ENCODE measurements at regions not wholly inside any gene's neighbourhood (a gene's known extent, or its start where the extent isn't known, plus 50 kb on each side); places are given as distances from the start of the nearest gene placed in this dataset.

DNA sequence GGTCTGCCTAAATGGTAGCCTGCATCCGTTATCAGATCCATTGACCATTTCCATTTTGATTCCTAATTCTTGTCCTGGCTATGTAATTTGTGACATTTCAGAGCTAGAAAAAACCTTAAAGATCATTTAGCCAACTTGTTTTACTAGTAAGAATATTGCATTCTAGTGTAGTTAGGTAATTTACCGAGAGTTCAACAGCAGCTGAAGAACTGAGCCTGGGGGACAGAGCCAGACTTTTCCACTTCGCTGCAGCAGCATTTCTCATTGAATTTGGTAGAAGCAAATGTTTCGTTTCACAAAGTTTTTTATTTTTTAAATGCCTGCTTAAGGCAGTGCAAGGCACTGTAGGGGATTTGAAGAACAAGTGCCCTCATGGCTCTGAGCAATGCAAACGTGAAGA, 59.2 kb upstream of the MARCHF10 start:
- 84 to 89% methylated on average over 4 of the region's 5 CpGs for WGBS, 2 experiments (ENCODE audit: insufficient coverage in 2 of 2)
- Histone ChIP-seq H3K9me3 (ENCODE audit: control insufficient read depth, low read length) (no peaks in the 10 kb centered on the region), H3K4me1 (ENCODE audit: control insufficient read depth, insufficient read depth, low read length, poor library complexity, severe bottlenecking) (peaks cover 5% of the 10 kb centered on the region), H3K4me3 (ENCODE audit: extremely low read depth, insufficient read depth, low read length, poor library complexity, severe bottlenecking) (no peak overlapping the region), H3K27ac (ENCODE audit: low read depth, low read length, severe bottlenecking) (no peak overlapping the region), H3K36me3 (ENCODE audit: control insufficient read depth, insufficient read depth, low read length) (no peaks in the 10 kb centered on the region)

DNA sequence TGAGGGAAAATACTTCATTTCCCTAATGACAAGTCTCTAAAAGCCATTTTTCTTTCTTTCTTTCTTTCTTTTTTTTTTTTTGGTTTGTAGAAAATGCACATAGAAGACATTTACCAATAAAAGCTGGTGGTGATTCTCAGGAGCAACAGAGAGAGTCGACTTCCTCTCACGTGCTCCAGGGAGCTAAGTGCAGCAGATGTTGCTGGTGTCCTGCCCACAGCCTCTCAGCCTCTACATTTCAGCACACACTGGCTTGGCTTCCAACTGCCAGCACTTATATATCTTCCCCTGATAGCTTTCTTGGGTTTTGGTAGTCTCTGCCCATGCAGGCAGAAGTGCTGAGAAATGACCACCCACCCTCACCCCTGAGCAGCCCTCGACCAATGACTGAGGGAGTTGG, 58.4 kb upstream of the MARCHF10 start:
- H3K4me3 ChIP-seq (ENCODE audit: extremely low read depth, insufficient read depth, low read length, poor library complexity, severe bottlenecking), result no peak overlapping the region
- 92 to 93% methylated on average over 2 of the region's 3 CpGs for WGBS, 2 experiments (ENCODE audit: insufficient coverage in 2 of 2)
- H3K4me1 ChIP-seq (ENCODE audit: control insufficient read depth, insufficient read depth, low read length, poor library complexity, severe bottlenecking), result peaks cover 5% of the 10 kb centered on the region
- no peak overlapping the region for H3K27ac ChIP-seq (ENCODE audit: low read depth, low read length, severe bottlenecking)
- no peaks in the 10 kb centered on the region for H3K9me3 ChIP-seq (ENCODE audit: control insufficient read depth, low read length)
- H3K36me3 ChIP-seq (ENCODE audit: control insufficient read depth, insufficient read depth, low read length), result no peaks in the 10 kb centered on the region

- no peaks in the 10 kb centered on the region for H3K36me3 ChIP-seq (ENCODE audit: control insufficient read depth, insufficient read depth, low read length)
- H3K27ac ChIP-seq (ENCODE audit: low read depth, low read length, severe bottlenecking), result no peak overlapping the region
- no CpG with 5 or more reads among the region's 1 CpG for WGBS, 2 experiments (ENCODE audit: insufficient coverage in 2 of 2)
- H3K9me3 ChIP-seq (ENCODE audit: control insufficient read depth, low read length), result no peaks in the 10 kb centered on the region
- H3K4me3 ChIP-seq (ENCODE audit: extremely low read depth, insufficient read depth, low read length, poor library complexity, severe bottlenecking), result no peak overlapping the region
- H3K4me1 ChIP-seq (ENCODE audit: control insufficient read depth, insufficient read depth, low read length, poor library complexity, severe bottlenecking), result peaks cover 5% of the 10 kb centered on the region
These were observed 57.5 kb upstream of the MARCHF10 start for GRCh38 chr17:62865586-62865985.

GRCh38 chr17:62862251-62862650, 54.1 kb upstream of the MARCHF10 start:
- 100% methylated on average over 1 of the region's 2 CpGs; no CpG with 5 or more reads in 1 of the 2 experiments for WGBS, 2 experiments (ENCODE audit: insufficient coverage in 2 of 2)

GRCh38 chr17:62860962-62861873, 53.1 kb upstream of the MARCHF10 start:
- H3K9me3 ChIP-seq (ENCODE audit: control insufficient read depth, low read length), result no peaks in the 10 kb centered on the region
- WGBS, 2 experiments (ENCODE audit: insufficient coverage in 2 of 2), result 91 to 92% methylated on average over 2 to 3 of the region's 8 CpGs

More at GRCh38 chr17:62862251-62862650, 54.1 kb upstream of the MARCHF10 start:
- no peak overlapping the region for H3K4me3 ChIP-seq (ENCODE audit: extremely low read depth, insufficient read depth, low read length, poor library complexity, severe bottlenecking)
- no peaks in the 10 kb centered on the region for H3K9me3 ChIP-seq (ENCODE audit: control insufficient read depth, low read length)
- no peaks in the 10 kb centered on the region for H3K4me1 ChIP-seq (ENCODE audit: control insufficient read depth, insufficient read depth, low read length, poor library complexity, severe bottlenecking)
- no peaks in the 10 kb centered on the region for H3K36me3 ChIP-seq (ENCODE audit: control insufficient read depth, insufficient read depth, low read length)
- no peak overlapping the region for H3K27ac ChIP-seq (ENCODE audit: low read depth, low read length, severe bottlenecking)

GRCh38 chr17:62859146-62859545, 51.0 kb upstream of the MARCHF10 start:
- H3K36me3 ChIP-seq (ENCODE audit: control insufficient read depth, insufficient read depth, low read length), result no peaks in the 10 kb centered on the region
- WGBS, 2 experiments (ENCODE audit: insufficient coverage in 2 of 2), result 100% methylated on average over 1 to 3 of the region's 3 CpGs
- no peaks in the 10 kb centered on the region for H3K9me3 ChIP-seq (ENCODE audit: control insufficient read depth, low read length)
- no peak overlapping the region for H3K27ac ChIP-seq (ENCODE audit: low read depth, low read length, severe bottlenecking)
- H3K4me1 ChIP-seq (ENCODE audit: control insufficient read depth, insufficient read depth, low read length, poor library complexity, severe bottlenecking), result no peaks in the 10 kb centered on the region
- no peak overlapping the region for H3K4me3 ChIP-seq (ENCODE audit: extremely low read depth, insufficient read depth, low read length, poor library complexity, severe bottlenecking)

More at GRCh38 chr17:62860962-62861873, 53.1 kb upstream of the MARCHF10 start:
- Histone ChIP-seq H3K27ac (ENCODE audit: low read depth, low read length, severe bottlenecking) (no peak overlapping the region), H3K4me3 (ENCODE audit: extremely low read depth, insufficient read depth, low read length, poor library complexity, severe bottlenecking) (no peak overlapping the region), H3K36me3 (ENCODE audit: control insufficient read depth, insufficient read depth, low read length) (no peaks in the 10 kb centered on the region), H3K4me1 (ENCODE audit: control insufficient read depth, insufficient read depth, low read length, poor library complexity, severe bottlenecking) (no peaks in the 10 kb centered on the region)
